Loucy (cell line): ENCODE measurements at regions not wholly inside any gene's neighbourhood (a gene's known extent, or its start where the extent isn't known, plus 50 kb on each side); places are given as distances from the start of the nearest gene placed in this dataset.

Source experiments
- H2AFZ ChIP-seq: fragments of 200-600 bp; sonication (generic); 2 replicates; pipeline ENCODE4 v1.6.0; 2016; ENCODE audit warnings: antibody characterized with exemption, mild to moderate bottlenecking, low read length, moderate library complexity
- H3F3A ChIP-seq: fragments of 200-600 bp; 2 replicates; pipeline ENCODE4 v1.6.0; 2016; ENCODE audit warnings: antibody characterized with exemption, low read depth, mild to moderate bottlenecking
- H3K27me3 ChIP-seq: fragments of 200-600 bp; sonication (generic); 2 replicates; pipeline ENCODE4 v1.6.1; 2014; ENCODE audit warnings: low read length, mild to moderate bottlenecking; ENCODE audit not compliant: insufficient read depth, poor library complexity, severe bottlenecking
- H3K36me3 ChIP-seq: fragments of 200-600 bp; sonication (generic); 2 replicates; pipeline ENCODE4 v1.6.1; 2016; ENCODE audit warnings: low read length; ENCODE audit not compliant: insufficient read depth
- H3K4me1 ChIP-seq: fragments of 200-600 bp; sonication (generic); 2 replicates; pipeline ENCODE4 v1.5.1; 2014; ENCODE audit warnings: low read length, mild to moderate bottlenecking; ENCODE audit not compliant: insufficient read depth, poor library complexity, severe bottlenecking
- H3K4me2 ChIP-seq: fragments of 200-600 bp; sonication (generic); 2 replicates; pipeline ENCODE4 v1.6.0; 2014; ENCODE audit warnings: antibody characterized with exemption, low read length, low read depth, mild to moderate bottlenecking; ENCODE audit not compliant: poor library complexity, severe bottlenecking
- H3K4me3 ChIP-seq: fragments of 200-600 bp; sonication (generic); 2 replicates; pipeline ENCODE4 v1.5.1; 2014; ENCODE audit warnings: low read length, mild to moderate bottlenecking, mixed read lengths; ENCODE audit not compliant: poor library complexity, severe bottlenecking
- H3K79me2 ChIP-seq: fragments of 200-600 bp; sonication (generic); 2 replicates; pipeline ENCODE4 v1.6.1; 2014; ENCODE audit warnings: low read length; ENCODE audit not compliant: insufficient read depth
- H3K9ac ChIP-seq: fragments of 200-600 bp; sonication (generic); 2 replicates; pipeline ENCODE4 v1.6.0; 2014; ENCODE audit warnings: mild to moderate bottlenecking, low read depth, low read length, moderate library complexity; ENCODE audit not compliant: poor library complexity, severe bottlenecking
- H3K9me2 ChIP-seq: fragments of 200-600 bp; sonication (generic); replicated peaks from 2 replicates; pipeline ENCODE4 v1.6.1; 2016; ENCODE audit warnings: low read depth, low read length, mixed read lengths
- H3K9me3 ChIP-seq: fragments of 200-600 bp; sonication (generic); 2 replicates; pipeline ENCODE4 v1.6.1; 2014; ENCODE audit warnings: mild to moderate bottlenecking, antibody characterized with exemption, low read length, low read depth; ENCODE audit not compliant: insufficient read depth
- H4K20me1 ChIP-seq: fragments of 200-600 bp; sonication (generic); 2 replicates; pipeline ENCODE4 v1.6.0; 2014; ENCODE audit warnings: antibody characterized with exemption, low read length, mild to moderate bottlenecking; ENCODE audit not compliant: insufficient read depth, poor library complexity, severe bottlenecking
- CTCF ChIP-seq: fragments of 200-600 bp; sonication (generic); conservative IDR thresholded peaks from 2 replicates; pipeline ENCODE4 v1.5.1; 2014; ENCODE audit warnings: mild to moderate bottlenecking, antibody characterized with exemption, low read length
- EZH2phosphoT487 ChIP-seq: fragments of 200-600 bp; IDR thresholded peaks from 2 replicates; pipeline ENCODE4 v1.6.1; 2018; ENCODE audit warnings: antibody characterized with exemption, mild to moderate bottlenecking, moderate library complexity, borderline replicate concordance

GRCh38 chr18:11327391-11328009, 178.1 kb upstream of the PIEZO2 start:
- H3F3A ChIP-seq, result no peaks in the 10 kb centered on the region
- no peak overlapping the region for H2AFZ ChIP-seq
- H3K36me3 ChIP-seq, result no peaks in the 10 kb centered on the region
- H3K4me2 ChIP-seq, result no peak overlapping the region
- H3K27me3 ChIP-seq, result no peaks in the 10 kb centered on the region
- H3K9ac ChIP-seq, result no peak overlapping the region
- no peak overlapping the region for H3K4me3 ChIP-seq
- TF ChIP-seq CTCF, result no peak
- 0 out of 2 replicates have a peak, but pooled peaks cover 6% of the 10 kb centered on the region for H3K9me2 ChIP-seq
- no peaks in the 10 kb centered on the region for H3K9me3 ChIP-seq
- no peaks in the 10 kb centered on the region for H4K20me1 ChIP-seq
- no peaks in the 10 kb centered on the region for H3K4me1 ChIP-seq
- no peaks in the 10 kb centered on the region for H3K79me2 ChIP-seq

GRCh38 chr18:11324956-11325882, 175.8 kb upstream of the PIEZO2 start:
- Histone ChIP-seq H3K79me2 (no peaks in the 10 kb centered on the region), H3F3A (no peaks in the 10 kb centered on the region), H2AFZ (no peak overlapping the region), H3K27me3 (no peaks in the 10 kb centered on the region), H3K4me3 (no peak overlapping the region), H3K4me2 (no peak overlapping the region), H3K9me2 (no peaks in the 10 kb centered on the region), H3K9me3 (no peaks in the 10 kb centered on the region), H3K9ac (no peak overlapping the region), H3K36me3 (no peaks in the 10 kb centered on the region), H3K4me1 (no peaks in the 10 kb centered on the region), H4K20me1 (no peaks in the 10 kb centered on the region)
- no peak for TF ChIP-seq EZH2phosphoT487
- TF ChIP-seq CTCF, result no peak

GRCh38 chr18:11324510-11324909, 175.1 kb upstream of the PIEZO2 start:
- Histone ChIP-seq H3K9ac (no peak overlapping the region), H3K27me3 (no peaks in the 10 kb centered on the region), H3K36me3 (no peaks in the 10 kb centered on the region), H3K9me3 (no peaks in the 10 kb centered on the region), H3K4me3 (no peak overlapping the region), H3K4me2 (no peak overlapping the region), H3K79me2 (no peaks in the 10 kb centered on the region), H3K9me2 (no peaks in the 10 kb centered on the region), H3K4me1 (no peaks in the 10 kb centered on the region), H3F3A (no peaks in the 10 kb centered on the region), H2AFZ (no peak overlapping the region), H4K20me1 (no peaks in the 10 kb centered on the region)
- TF ChIP-seq EZH2phosphoT487 (no peak), CTCF (no peak)
